Femur (tissue), 1 donor: ENCODE measurements at regions not wholly inside any gene's neighbourhood (a gene's known extent, or its start where the extent isn't known, plus 50 kb on each side); places are given as distances from the start of the nearest gene placed in this dataset.
A peak's percentile ranks its signal among the peaks of the same experiment; 100 is the strongest.
"Not testable (repeated sequence)": the region's sequence is repeated elsewhere in the genome, so short reads cannot be mapped to it uniquely, and the experiment has no call there.

Source experiments
- DNase-seq: peaks from one replicate; pipeline ENCODE4 v3.0.0-alpha.2; 2017

- DNase-seq = no peak
These were observed 450.0 kb upstream of the GCFC2 start for GRCh38 chr2:76160670-76161069.

- no peak for DNase-seq
These were observed 448.4 kb upstream of the GCFC2 start for GRCh38 chr2:76159042-76159648.

- DNase-seq = no peak
These were observed 446.8 kb upstream of the GCFC2 start for GRCh38 chr2:76157531-76157930.

- no peak for DNase-seq
These were observed 444.3 kb upstream of the GCFC2 start for GRCh38 chr2:76154981-76155380.

GRCh38 chr2:76149846-76150245 lies 439.1 kb upstream of the GCFC2 start:
- DNase-seq = no peak

GRCh38 chr2:76139303-76139702 lies 428.6 kb upstream of the GCFC2 start:
- DNase-seq = not testable (repeated sequence)

- DNase-seq = no peak
These were observed 417.9 kb upstream of the GCFC2 start for GRCh38 chr2:76128622-76129021.

GRCh38 chr2:76120176-76120575 lies 409.5 kb upstream of the GCFC2 start:
- DNase-seq = no peak

- no peak for DNase-seq
These were observed 379.0 kb upstream of the GCFC2 start for GRCh38 chr2:76089683-76090082.

- no peak for DNase-seq
These were observed 372.5 kb upstream of the GCFC2 start for GRCh38 chr2:76083248-76083647.

- no peak for DNase-seq
These were observed 371.8 kb upstream of the GCFC2 start for GRCh38 chr2:76082509-76082908.

GRCh38 chr2:76080154-76080553 lies 369.4 kb upstream of the GCFC2 start:
- DNase-seq = no peak

- no peak for DNase-seq
These were observed 364.4 kb upstream of the GCFC2 start for GRCh38 chr2:76075126-76075525.

GRCh38 chr2:76073992-76074604 lies 363.4 kb upstream of the GCFC2 start:
- DNase-seq = no peak

GRCh38 chr2:76050196-76050595 lies 339.5 kb upstream of the GCFC2 start:
- DNase-seq = no peak

- no peak for DNase-seq
These were observed 334.0 kb upstream of the GCFC2 start for GRCh38 chr2:76044701-76045100.

- DNase-seq = no peak
These were observed 328.8 kb upstream of the GCFC2 start for GRCh38 chr2:76039505-76039904.

- DNase-seq = no peak
These were observed 317.0 kb upstream of the GCFC2 start for GRCh38 chr2:76027761-76028160.

- peak; percentile 22 for DNase-seq
These were observed 308.4 kb upstream of the GCFC2 start for GRCh38 chr2:76019128-76019527.

- no peak for DNase-seq
These were observed 298.8 kb upstream of the GCFC2 start for GRCh38 chr2:76009484-76009883.

- no peak for DNase-seq
These were observed 297.4 kb upstream of the GCFC2 start for GRCh38 chr2:76008001-76008702.

GRCh38 chr2:76000425-76000824 lies 289.7 kb upstream of the GCFC2 start:
- DNase-seq = no peak

GRCh38 chr2:75998451-75998850 lies 287.7 kb upstream of the GCFC2 start:
- no peak for DNase-seq

- DNase-seq = no peak
These were observed 284.0 kb upstream of the GCFC2 start for GRCh38 chr2:75994759-75995158.
